ENCODE measurements at regions not wholly inside any gene's neighbourhood (a gene's known extent, or its start where the extent isn't known, plus 50 kb on each side); places are given as distances from the start of the nearest gene placed in this dataset.
"Not testable (repeated sequence)": the region's sequence is repeated elsewhere in the genome, so short reads cannot be mapped to it uniquely, and the experiment has no call there.

- Mint-ChIP-seq H3K36me3 (ENCODE audit: low read depth) (no peaks in the 10 kb centered on the region), H3K27ac (no peak overlapping the region), H3K4me3 (no peak overlapping the region), H3K27me3 (peaks cover 11% of the 10 kb centered on the region), H3K9me3 (peaks cover 4% of the 10 kb centered on the region), H3K4me1 (ENCODE audit: low read depth) (no peaks in the 10 kb centered on the region)
These were observed 107.1 kb downstream of the ABHD5 start for GRCh38 chr3:43797794-43798193.

- Mint-ChIP-seq H3K4me1 (ENCODE audit: low read depth) (no peaks in the 10 kb centered on the region), H3K9me3 (no peaks in the 10 kb centered on the region), H3K36me3 (ENCODE audit: low read depth) (no peaks in the 10 kb centered on the region), H3K27ac (no peak overlapping the region), H3K4me3 (no peak overlapping the region), H3K27me3 (peaks cover 20% of the 10 kb centered on the region)
These were observed 120.1 kb downstream of the ABHD5 start for GRCh38 chr3:43810797-43811196.

- Mint-ChIP-seq H3K9me3 (no peaks in the 10 kb centered on the region), H3K27ac (no peak overlapping the region), H3K27me3 (no peaks in the 10 kb centered on the region), H3K4me3 (no peak overlapping the region), H3K4me1 (ENCODE audit: low read depth) (peaks cover 3% of the 10 kb centered on the region), H3K36me3 (ENCODE audit: low read depth) (no peaks in the 10 kb centered on the region)
These were observed 123.7 kb downstream of the ABHD5 start for GRCh38 chr3:43814461-43814860.

GRCh38 chr3:43816372-43816771 lies 125.6 kb downstream of the ABHD5 start:
- no peaks in the 10 kb centered on the region for H3K36me3 Mint-ChIP-seq (ENCODE audit: low read depth)
- no peak overlapping the region for H3K4me3 Mint-ChIP-seq
- H3K9me3 Mint-ChIP-seq: no peaks in the 10 kb centered on the region
- no peak overlapping the region for H3K27ac Mint-ChIP-seq
- no peaks in the 10 kb centered on the region for H3K27me3 Mint-ChIP-seq
- peaks cover 3% of the 10 kb centered on the region for H3K4me1 Mint-ChIP-seq (ENCODE audit: low read depth)

GRCh38 chr3:43817064-43817463 lies 126.3 kb downstream of the ABHD5 start:
- peaks cover 3% of the 10 kb centered on the region for H3K4me1 Mint-ChIP-seq (ENCODE audit: low read depth)
- H3K27ac Mint-ChIP-seq: no peak overlapping the region
- no peaks in the 10 kb centered on the region for H3K9me3 Mint-ChIP-seq
- H3K27me3 Mint-ChIP-seq: no peaks in the 10 kb centered on the region
- no peaks in the 10 kb centered on the region for H3K36me3 Mint-ChIP-seq (ENCODE audit: low read depth)
- no peak overlapping the region for H3K4me3 Mint-ChIP-seq

- Mint-ChIP-seq H3K4me1 (ENCODE audit: low read depth) (peaks cover 3% of the 10 kb centered on the region), H3K36me3 (ENCODE audit: low read depth) (no peaks in the 10 kb centered on the region), H3K27me3 (peaks cover 3% of the 10 kb centered on the region), H3K27ac (no peak overlapping the region), H3K9me3 (no peaks in the 10 kb centered on the region), H3K4me3 (no peak overlapping the region)
These were observed 127.1 kb downstream of the ABHD5 start for GRCh38 chr3:43817825-43818224.

- H3K4me1 Mint-ChIP-seq (ENCODE audit: low read depth): peaks cover 3% of the 10 kb centered on the region
These were observed 127.5 kb downstream of the ABHD5 start for GRCh38 chr3:43818229-43818628.

GRCh38 chr3:43838009-43838758 lies 147.4 kb downstream of the ABHD5 start:
- H3K4me1 Mint-ChIP-seq (ENCODE audit: low read depth): no peaks in the 10 kb centered on the region
- H3K27me3 Mint-ChIP-seq: peaks cover 18% of the 10 kb centered on the region
- no peak overlapping the region for H3K4me3 Mint-ChIP-seq
- H3K9me3 Mint-ChIP-seq: peaks cover 10% of the 10 kb centered on the region
- H3K27ac Mint-ChIP-seq: no peak overlapping the region
- peaks cover 7% of the 10 kb centered on the region for H3K36me3 Mint-ChIP-seq (ENCODE audit: low read depth)

More at GRCh38 chr3:43818229-43818628, 127.5 kb downstream of the ABHD5 start:
- H3K27ac Mint-ChIP-seq: no peak overlapping the region
- no peaks in the 10 kb centered on the region for H3K36me3 Mint-ChIP-seq (ENCODE audit: low read depth)
- H3K27me3 Mint-ChIP-seq: peaks cover 3% of the 10 kb centered on the region
- H3K4me3 Mint-ChIP-seq: no peak overlapping the region
- H3K9me3 Mint-ChIP-seq: no peaks in the 10 kb centered on the region

- Mint-ChIP-seq H3K27me3 (peaks cover 14% of the 10 kb centered on the region), H3K9me3 (peaks cover 10% of the 10 kb centered on the region), H3K4me1 (ENCODE audit: low read depth) (no peaks in the 10 kb centered on the region), H3K4me3 (no peak overlapping the region), H3K36me3 (ENCODE audit: low read depth) (peaks cover 7% of the 10 kb centered on the region), H3K27ac (no peak overlapping the region)
These were observed 148.1 kb downstream of the ABHD5 start for GRCh38 chr3:43838877-43839276.

GRCh38 chr3:43843386-43843785 lies 152.6 kb downstream of the ABHD5 start:
- no peaks in the 10 kb centered on the region for H3K36me3 Mint-ChIP-seq (ENCODE audit: low read depth)
- no peak overlapping the region for H3K27ac Mint-ChIP-seq
- peaks cover 27% of the 10 kb centered on the region for H3K9me3 Mint-ChIP-seq
- no peak overlapping the region for H3K4me3 Mint-ChIP-seq
- peaks cover 20% of the 10 kb centered on the region for H3K27me3 Mint-ChIP-seq
- H3K4me1 Mint-ChIP-seq (ENCODE audit: low read depth): no peaks in the 10 kb centered on the region

GRCh38 chr3:43844757-43845156 lies 154.0 kb downstream of the ABHD5 start:
- no peak overlapping the region for H3K4me3 Mint-ChIP-seq
- peaks cover 20% of the 10 kb centered on the region for H3K27me3 Mint-ChIP-seq
- no peak overlapping the region for H3K27ac Mint-ChIP-seq
- H3K9me3 Mint-ChIP-seq: peaks cover 32% of the 10 kb centered on the region
- H3K36me3 Mint-ChIP-seq (ENCODE audit: low read depth): no peaks in the 10 kb centered on the region
- H3K4me1 Mint-ChIP-seq (ENCODE audit: low read depth): no peaks in the 10 kb centered on the region

GRCh38 chr3:43845553-43845952 lies 154.8 kb downstream of the ABHD5 start:
- peaks cover 17% of the 10 kb centered on the region for H3K27me3 Mint-ChIP-seq

GRCh38 chr3:43852066-43852465 lies 161.3 kb downstream of the ABHD5 start:
- H3K4me1 Mint-ChIP-seq (ENCODE audit: low read depth): no peaks in the 10 kb centered on the region
- H3K36me3 Mint-ChIP-seq (ENCODE audit: low read depth): no peaks in the 10 kb centered on the region
- H3K27ac Mint-ChIP-seq: no peak overlapping the region
- no peak overlapping the region for H3K4me3 Mint-ChIP-seq
- peaks cover 35% of the 10 kb centered on the region for H3K27me3 Mint-ChIP-seq
- peaks cover 15% of the 10 kb centered on the region for H3K9me3 Mint-ChIP-seq

More at GRCh38 chr3:43845553-43845952, 154.8 kb downstream of the ABHD5 start:
- not testable (repeated sequence) for H3K4me1 Mint-ChIP-seq (ENCODE audit: low read depth); H3K4me3 Mint-ChIP-seq; H3K27ac Mint-ChIP-seq; H3K36me3 Mint-ChIP-seq (ENCODE audit: low read depth)
- peaks cover 32% of the 10 kb centered on the region for H3K9me3 Mint-ChIP-seq

- Mint-ChIP-seq H3K27me3 (peaks cover 51% of the 10 kb centered on the region), H3K4me1 (ENCODE audit: low read depth) (no peaks in the 10 kb centered on the region), H3K4me3 (no peak overlapping the region), H3K36me3 (ENCODE audit: low read depth) (no peaks in the 10 kb centered on the region), H3K27ac (no peak overlapping the region), H3K9me3 (peaks cover 3% of the 10 kb centered on the region)
These were observed 163.5 kb downstream of the ABHD5 start for GRCh38 chr3:43854283-43854682.

- no peaks in the 10 kb centered on the region for H3K4me1 Mint-ChIP-seq (ENCODE audit: low read depth)
- peaks cover 56% of the 10 kb centered on the region for H3K27me3 Mint-ChIP-seq
- no peak overlapping the region for H3K4me3 Mint-ChIP-seq
- H3K27ac Mint-ChIP-seq: no peak overlapping the region
- no peaks in the 10 kb centered on the region for H3K36me3 Mint-ChIP-seq (ENCODE audit: low read depth)
- peaks cover 3% of the 10 kb centered on the region for H3K9me3 Mint-ChIP-seq
These were observed 164.2 kb downstream of the ABHD5 start for GRCh38 chr3:43854916-43855315.
